ENCODE measurements at regions not wholly inside any gene's neighbourhood (a gene's known extent, or its start where the extent isn't known, plus 50 kb on each side); places are given as distances from the start of the nearest gene placed in this dataset.

GRCh38 chr12:45590646-45591045 lies 138.9 kb upstream of the ARID2 start:
- DNase-seq = no peak

- no peak for DNase-seq
Measured at GRCh38 chr12:45591635-45592034, 137.9 kb upstream of the ARID2 start.

DNA sequence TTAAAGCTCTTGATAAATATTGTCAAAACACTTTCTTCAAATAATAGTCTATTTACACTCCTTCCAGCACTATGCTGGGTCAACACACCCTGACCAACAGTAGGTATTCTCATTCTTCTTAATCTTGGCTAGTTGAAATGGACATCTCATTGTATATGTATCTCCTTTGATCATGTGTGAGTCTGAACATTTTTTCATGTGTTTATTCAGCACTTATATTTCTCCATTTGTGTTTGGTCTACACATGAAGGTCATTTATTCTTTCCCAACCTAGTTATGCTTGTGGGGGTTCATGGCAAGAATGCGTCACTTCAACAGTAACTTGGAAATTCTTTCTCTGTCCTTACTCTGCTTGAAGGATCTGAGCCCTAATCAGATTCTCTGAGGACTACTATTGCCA lies 133.1 kb upstream of the ARID2 start:
- DNase-seq = no peak

GRCh38 chr12:45598336-45598735 lies 131.2 kb upstream of the ARID2 start:
- no peak for DNase-seq

DNA sequence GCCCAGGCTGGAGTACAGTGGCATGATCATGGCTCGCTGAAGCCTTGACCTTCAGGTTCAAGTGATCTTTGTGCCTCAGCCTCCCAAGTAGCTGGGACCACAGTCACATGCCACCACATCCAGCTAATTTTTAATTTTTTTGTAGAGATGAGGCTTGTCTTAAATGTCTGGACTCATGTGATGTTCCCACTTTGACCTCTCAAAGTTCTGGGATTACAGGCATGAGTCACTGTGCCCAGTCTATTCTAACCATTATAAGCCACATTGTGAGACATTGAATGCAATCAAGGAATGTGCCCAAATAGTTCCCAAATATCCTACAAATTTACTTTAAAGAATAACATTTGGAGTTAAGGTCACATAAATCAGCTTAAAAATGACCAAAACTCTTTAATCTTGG lies 130.7 kb upstream of the ARID2 start:
- no peak for DNase-seq

- no peak for DNase-seq
Measured at GRCh38 chr12:45599196-45599595, 130.3 kb upstream of the ARID2 start.

DNA sequence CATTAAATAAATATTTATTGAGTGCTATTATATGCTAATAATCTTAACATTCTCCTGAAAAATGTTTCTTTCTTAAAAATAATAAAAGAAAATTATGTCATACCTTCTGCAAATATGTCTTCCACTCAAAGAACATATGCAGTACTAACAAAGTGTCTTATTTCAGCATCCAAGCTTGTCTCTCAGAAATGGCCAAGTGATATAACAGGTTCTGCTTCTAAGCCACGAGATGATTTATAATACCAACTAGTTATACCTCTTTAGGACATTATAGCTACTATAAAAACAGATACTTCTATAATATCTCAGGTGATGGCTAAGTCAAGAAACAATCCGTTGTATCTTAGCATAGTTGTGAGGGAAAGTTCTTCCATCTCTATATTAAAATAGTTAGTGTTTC lies 128.1 kb upstream of the ARID2 start:
- DNase-seq = no peak

GRCh38 chr12:45601888-45602287 lies 127.6 kb upstream of the ARID2 start:
- DNase-seq = no peak

DNA sequence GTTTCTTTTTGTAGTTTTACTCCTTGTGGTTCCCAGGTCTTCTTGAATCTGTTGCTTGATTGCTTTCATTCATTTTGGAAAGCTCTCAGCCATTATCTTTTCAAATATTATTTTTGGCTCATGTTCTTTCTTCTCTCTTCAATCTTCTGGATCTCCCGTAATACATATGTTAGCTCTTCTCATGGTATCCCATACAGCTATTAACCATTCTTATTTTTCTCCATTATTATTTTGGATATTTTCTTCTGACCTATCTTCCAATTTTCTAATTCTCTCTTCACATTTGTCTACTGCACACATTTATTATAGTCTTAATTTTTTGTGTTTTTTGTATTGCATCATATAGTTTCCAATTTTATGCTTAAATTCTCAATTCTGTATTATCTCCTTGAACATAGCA lies 123.9 kb upstream of the ARID2 start:
- DNase-seq = no peak

- DNase-seq = no peak
Measured at GRCh38 chr12:45611061-45611460, 118.4 kb upstream of the ARID2 start.

DNA sequence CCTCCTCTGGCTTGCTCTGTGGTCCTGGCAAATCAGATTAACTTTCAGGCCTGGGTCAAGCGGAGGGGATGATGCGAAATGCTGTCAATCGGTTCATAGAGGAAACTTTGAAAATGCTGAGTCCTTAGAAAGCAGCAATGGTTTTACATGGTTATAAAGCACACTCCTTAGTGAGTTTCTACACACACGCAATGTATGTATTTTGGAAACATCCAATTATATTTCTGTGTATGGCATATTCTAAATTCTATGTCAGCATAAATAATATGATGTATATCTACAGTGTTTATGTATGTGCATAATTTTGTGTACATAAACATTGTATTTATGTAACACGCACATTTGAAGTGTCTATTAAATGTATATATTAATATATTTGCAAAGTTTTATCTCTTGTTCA lies 118.0 kb upstream of the ARID2 start:
- DNase-seq = no peak

GRCh38 chr12:45612044-45612794 lies 117.3 kb upstream of the ARID2 start:
- DNase-seq = no peak

DNA sequence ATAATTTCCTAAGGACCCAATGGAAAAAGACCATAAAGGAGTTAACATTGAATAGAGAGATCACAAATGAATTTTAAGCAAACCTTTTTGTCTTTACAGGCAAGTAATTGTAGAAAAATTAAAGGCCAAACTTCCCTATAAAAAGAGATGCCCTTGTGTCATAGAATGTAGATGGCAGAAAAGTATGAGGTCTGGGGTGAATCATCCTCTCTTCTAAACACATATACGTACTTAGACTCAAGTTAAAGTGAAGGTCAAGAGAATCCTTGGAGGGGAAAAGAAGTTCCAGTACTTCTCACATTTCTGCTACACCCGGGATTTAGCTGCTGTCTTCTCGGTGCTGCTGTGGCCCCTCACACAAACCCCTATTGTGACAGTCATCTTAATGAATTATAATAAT lies 116.2 kb upstream of the ARID2 start:
- DNase-seq = no peak

- DNase-seq = no peak
Measured at GRCh38 chr12:45613855-45614254, 115.7 kb upstream of the ARID2 start.

- no peak for DNase-seq
Measured at GRCh38 chr12:45615268-45615667, 114.2 kb upstream of the ARID2 start.

DNA sequence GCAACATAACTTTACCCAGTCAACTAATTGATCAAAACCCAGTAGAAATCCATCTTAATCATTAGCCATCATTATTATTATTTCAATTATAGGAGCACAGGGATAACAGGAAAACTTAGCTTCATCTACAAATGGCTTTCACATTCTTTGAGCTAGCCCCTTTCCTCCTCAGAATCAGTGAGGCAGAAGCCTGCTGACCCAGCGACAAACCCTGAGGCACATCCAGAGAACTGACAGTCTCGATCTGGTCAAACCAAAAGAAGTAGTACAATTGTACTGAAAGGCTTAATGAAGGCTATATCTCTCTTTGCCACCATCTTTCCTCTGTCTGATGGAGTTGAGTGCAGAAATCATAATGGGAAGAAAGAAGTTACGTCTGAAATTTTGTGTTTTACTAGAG lies 109.8 kb upstream of the ARID2 start:
- DNase-seq = no peak

DNA sequence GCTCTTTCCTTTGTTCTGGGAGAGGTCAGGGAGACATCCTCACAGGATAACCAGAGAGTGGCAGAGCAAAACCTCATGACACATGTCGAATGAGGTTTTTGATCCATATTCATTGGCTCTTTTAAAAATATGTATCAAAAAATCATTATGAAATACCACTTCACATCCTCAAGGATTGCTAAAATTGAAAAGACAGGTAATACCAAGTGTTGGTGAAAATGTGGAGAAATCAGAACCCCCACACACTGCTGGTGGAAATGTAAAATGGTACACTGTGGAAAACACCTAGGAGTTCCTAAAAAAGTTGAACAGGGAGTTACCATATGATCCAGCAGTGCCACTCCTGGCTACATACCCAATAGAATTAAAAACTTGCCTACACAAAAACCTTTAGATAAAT lies 107.8 kb upstream of the ARID2 start:
- no peak for DNase-seq

- no peak for DNase-seq
Measured at GRCh38 chr12:45622210-45622937, 107.1 kb upstream of the ARID2 start.

- DNase-seq = no peak
Measured at GRCh38 chr12:45623221-45623620, 106.3 kb upstream of the ARID2 start.

GRCh38 chr12:45623940-45624339 lies 105.6 kb upstream of the ARID2 start:
- DNase-seq = no peak

DNA sequence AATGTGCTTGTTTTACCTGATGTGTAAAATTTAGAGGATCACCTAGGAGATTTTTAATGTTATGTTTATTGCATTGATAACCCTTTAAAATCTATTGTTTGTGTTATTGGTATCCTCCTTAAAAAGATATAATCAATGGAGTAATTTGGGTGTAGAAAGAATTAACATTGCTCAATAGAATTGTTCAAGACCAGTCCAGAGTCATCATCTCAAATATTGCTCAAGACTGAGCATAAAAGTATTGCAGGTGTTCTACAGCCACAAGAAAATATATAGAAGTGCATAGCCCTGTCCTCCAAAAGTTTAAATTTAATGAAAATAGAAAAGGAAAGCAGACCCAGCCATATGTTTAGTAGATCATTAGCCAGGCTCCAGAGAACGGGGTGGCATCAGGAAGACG lies 102.5 kb upstream of the ARID2 start:
- no peak for DNase-seq

DNA sequence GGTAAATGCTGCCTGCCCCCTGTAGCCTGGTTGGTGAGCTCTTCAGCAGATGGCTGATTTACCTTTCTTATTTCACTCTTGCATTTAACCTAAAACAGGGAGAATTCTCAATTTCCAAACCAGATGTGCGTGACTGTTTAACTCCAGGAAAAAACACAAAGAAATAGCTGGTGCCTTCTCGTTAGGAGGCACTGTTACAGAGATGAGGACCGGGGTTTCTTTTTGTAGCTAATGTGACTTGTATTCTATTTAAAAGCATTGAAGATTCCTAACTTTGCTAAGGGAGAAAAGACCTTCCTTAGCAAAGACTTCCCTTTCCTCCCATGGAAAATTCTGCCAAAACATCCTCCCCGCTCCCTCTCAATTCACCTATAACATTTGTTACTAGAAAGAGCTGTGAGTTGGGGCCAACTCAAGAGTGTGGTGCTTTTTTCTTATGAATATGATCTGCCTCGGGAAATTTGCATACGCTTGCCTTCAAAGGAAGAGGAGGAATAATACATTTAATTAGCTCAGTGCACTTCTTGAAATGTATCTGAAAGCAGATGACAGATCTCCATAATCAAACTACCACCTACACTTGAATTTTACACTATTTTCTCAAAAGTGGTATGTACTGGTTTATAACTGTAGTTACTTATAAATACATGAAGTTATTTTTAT lies 102.0 kb upstream of the ARID2 start:
- no peak for DNase-seq

DNA sequence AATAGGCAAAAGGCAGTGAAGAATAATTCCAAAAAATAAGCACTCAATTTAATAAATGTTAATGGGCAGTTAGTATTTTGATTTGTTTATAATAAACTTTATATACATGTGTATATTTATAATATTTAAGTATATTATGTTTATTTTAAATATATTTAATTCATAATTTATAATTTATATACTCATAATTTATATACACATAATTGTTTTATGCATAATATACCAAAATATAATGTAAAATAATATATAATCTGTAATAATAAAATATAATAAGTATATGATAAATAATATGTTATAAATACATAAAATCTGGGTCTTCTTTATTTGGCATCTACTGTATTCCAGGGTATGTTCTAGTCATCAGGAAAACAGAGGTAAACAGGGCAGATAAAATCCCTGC lies 100.2 kb upstream of the ARID2 start:
- DNase-seq = no peak

GRCh38 chr12:45633733-45634132 lies 95.8 kb upstream of the ARID2 start:
- no peak for DNase-seq
